Spleen (tissue), 4 donors: ENCODE measurements at regions not wholly inside any gene's neighbourhood (a gene's known extent, or its start where the extent isn't known, plus 50 kb on each side); places are given as distances from the start of the nearest gene placed in this dataset.

Experiments
- small RNA-seq, 4 donors: library from RNA; depleted of rRNA; stranded (forward); fragments of <200 nt; gene quantifications; one replicate each; pipeline ENCODE3, GENCODE V24; 2016

Small RNAs in the stretch of these regions (small RNA-seq; reads per million reads assigned to genes)
- 0 to 0.07 (median 0.03) reads per million in 4 donors for gene RNY4P16
